ENCODE measurements at regions not wholly inside any gene's neighbourhood (a gene's known extent, or its start where the extent isn't known, plus 50 kb on each side); places are given as distances from the start of the nearest gene placed in this dataset.

- Mint-ChIP-seq H3K4me1 (peaks cover 46% of the 10 kb centered on the region), H3K36me3 (ENCODE audit: low read depth) (no peaks in the 10 kb centered on the region), H3K27me3 (ENCODE audit: low read depth) (no peaks in the 10 kb centered on the region), H3K9me3 (no peaks in the 10 kb centered on the region), H3K4me3 (no peak overlapping the region), H3K27ac (ENCODE audit: unreplicated experiment) (no peak overlapping the region)
- TF ChIP-seq CTCF (conservative IDR thresholded peaks at IDR 0.05): no peak
- no peak for DNase-seq (ENCODE audit: low read depth, low spot score)
Observed at GRCh38 chr20:50329981-50330503, 139.4 kb downstream of the CEBPB start.

- Mint-ChIP-seq H3K4me1 (peaks cover 46% of the 10 kb centered on the region), H3K27ac (ENCODE audit: unreplicated experiment) (no peak overlapping the region), H3K36me3 (ENCODE audit: low read depth) (no peaks in the 10 kb centered on the region), H3K9me3 (no peaks in the 10 kb centered on the region), H3K4me3 (no peak overlapping the region), H3K27me3 (ENCODE audit: low read depth) (no peaks in the 10 kb centered on the region)
- TF ChIP-seq CTCF (conservative IDR thresholded peaks at IDR 0.05): no peak
- DNase-seq (ENCODE audit: low read depth, low spot score): no peak
Observed at GRCh38 chr20:50330504-50331313, 140.1 kb downstream of the CEBPB start.

- no peaks in the 10 kb centered on the region for H3K27me3 Mint-ChIP-seq (ENCODE audit: low read depth)
- H3K9me3 Mint-ChIP-seq: no peaks in the 10 kb centered on the region
- no peak for DNase-seq (ENCODE audit: low read depth, low spot score)
- H3K27ac Mint-ChIP-seq (ENCODE audit: unreplicated experiment): no peak overlapping the region
- H3K4me1 Mint-ChIP-seq: peaks cover 48% of the 10 kb centered on the region
- H3K36me3 Mint-ChIP-seq (ENCODE audit: low read depth): no peaks in the 10 kb centered on the region
- TF ChIP-seq CTCF (conservative IDR thresholded peaks at IDR 0.05): no peak
- no peak overlapping the region for H3K4me3 Mint-ChIP-seq
Observed at GRCh38 chr20:50331469-50332363, 141.1 kb downstream of the CEBPB start.

GRCh38 chr20:50332491-50332980 is 141.9 kb downstream of the CEBPB start:
- Mint-ChIP-seq H3K4me3 (no peak overlapping the region), H3K36me3 (ENCODE audit: low read depth) (no peaks in the 10 kb centered on the region), H3K27me3 (ENCODE audit: low read depth) (no peaks in the 10 kb centered on the region), H3K27ac (ENCODE audit: unreplicated experiment) (no peak overlapping the region), H3K4me1 (peaks cover 48% of the 10 kb centered on the region), H3K9me3 (no peaks in the 10 kb centered on the region)
- DNase-seq (ENCODE audit: low read depth, low spot score): no peak
- no peak for TF ChIP-seq CTCF (conservative IDR thresholded peaks at IDR 0.05)

GRCh38 chr20:50333131-50333670 is 142.6 kb downstream of the CEBPB start:
- no peak for TF ChIP-seq CTCF (conservative IDR thresholded peaks at IDR 0.05)
- DNase-seq (ENCODE audit: low read depth, low spot score): no peak
- Mint-ChIP-seq H3K9me3 (no peaks in the 10 kb centered on the region), H3K4me1 (peaks cover 48% of the 10 kb centered on the region), H3K27me3 (ENCODE audit: low read depth) (no peaks in the 10 kb centered on the region), H3K27ac (ENCODE audit: unreplicated experiment) (no peak overlapping the region), H3K4me3 (no peak overlapping the region), H3K36me3 (ENCODE audit: low read depth) (no peaks in the 10 kb centered on the region)

Measured in neural crest cell (in vitro differentiated cells).